D721Med (cell line): ENCODE measurements at regions not wholly inside any gene's neighbourhood (a gene's known extent, or its start where the extent isn't known, plus 50 kb on each side); places are given as distances from the start of the nearest gene placed in this dataset.
A peak's percentile ranks its signal among the peaks of the same experiment; 100 is the strongest.
"Not testable (repeated sequence)": the region's sequence is repeated elsewhere in the genome, so short reads cannot be mapped to it uniquely, and the experiment has no call there.

Experiments
- DNase-seq: peaks from one replicate; pipeline ENCODE4 v3.0.0; 2011; ENCODE audit warnings: low spot score; ENCODE audit not compliant: insufficient read length
- FAIRE-seq: peaks from 2 replicates; lab custom pipeline; 2011; peaks lifted over from hg19 to GRCh38; lab: Jason Lieb, UNC
- TF ChIP-seq, protein P1 (sequence below): IDR thresholded peaks from 2 replicates; pipeline ENCODE4 v1.5.1; 2012; ENCODE audit warnings: mild to moderate bottlenecking, control low read depth; ENCODE audit not compliant: insufficient read depth; ENCODE audit errors: missing control alignments

- DNase-seq: no peak
- TF ChIP-seq, protein P1, sequence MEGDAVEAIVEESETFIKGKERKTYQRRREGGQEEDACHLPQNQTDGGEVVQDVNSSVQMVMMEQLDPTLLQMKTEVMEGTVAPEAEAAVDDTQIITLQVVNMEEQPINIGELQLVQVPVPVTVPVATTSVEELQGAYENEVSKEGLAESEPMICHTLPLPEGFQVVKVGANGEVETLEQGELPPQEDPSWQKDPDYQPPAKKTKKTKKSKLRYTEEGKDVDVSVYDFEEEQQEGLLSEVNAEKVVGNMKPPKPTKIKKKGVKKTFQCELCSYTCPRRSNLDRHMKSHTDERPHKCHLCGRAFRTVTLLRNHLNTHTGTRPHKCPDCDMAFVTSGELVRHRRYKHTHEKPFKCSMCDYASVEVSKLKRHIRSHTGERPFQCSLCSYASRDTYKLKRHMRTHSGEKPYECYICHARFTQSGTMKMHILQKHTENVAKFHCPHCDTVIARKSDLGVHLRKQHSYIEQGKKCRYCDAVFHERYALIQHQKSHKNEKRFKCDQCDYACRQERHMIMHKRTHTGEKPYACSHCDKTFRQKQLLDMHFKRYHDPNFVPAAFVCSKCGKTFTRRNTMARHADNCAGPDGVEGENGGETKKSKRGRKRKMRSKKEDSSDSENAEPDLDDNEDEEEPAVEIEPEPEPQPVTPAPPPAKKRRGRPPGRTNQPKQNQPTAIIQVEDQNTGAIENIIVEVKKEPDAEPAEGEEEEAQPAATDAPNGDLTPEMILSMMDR: peak; percentile 10
- FAIRE-seq: no peak
Observed at GRCh38 chr10:62492012-62492869, 118.1 kb downstream of the ZNF365 start.

DNA sequence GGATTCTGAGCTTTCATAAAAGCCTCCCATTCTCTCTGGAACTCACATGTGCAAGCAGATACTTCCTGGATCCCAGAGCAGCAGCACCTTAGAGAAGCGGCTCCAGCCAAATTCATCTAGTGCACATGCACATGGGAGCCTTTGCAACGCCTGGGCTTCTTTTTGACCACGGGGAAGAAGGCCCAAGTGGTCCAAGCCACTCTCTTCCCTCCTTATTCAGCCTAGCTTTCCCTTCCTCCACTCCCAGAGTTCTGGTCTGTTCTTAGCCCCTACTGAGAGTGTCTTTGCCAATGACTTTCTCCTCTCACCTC is 118.7 kb downstream of the ZNF365 start:
- FAIRE-seq: no peak
- no peak for DNase-seq
- TF ChIP-seq, protein P1: no peak

- DNase-seq (no peak), FAIRE-seq (no peak)
- TF ChIP-seq, protein P1: no peak
Observed at GRCh38 chr10:62496925-62497324, 122.8 kb downstream of the ZNF365 start.

DNA sequence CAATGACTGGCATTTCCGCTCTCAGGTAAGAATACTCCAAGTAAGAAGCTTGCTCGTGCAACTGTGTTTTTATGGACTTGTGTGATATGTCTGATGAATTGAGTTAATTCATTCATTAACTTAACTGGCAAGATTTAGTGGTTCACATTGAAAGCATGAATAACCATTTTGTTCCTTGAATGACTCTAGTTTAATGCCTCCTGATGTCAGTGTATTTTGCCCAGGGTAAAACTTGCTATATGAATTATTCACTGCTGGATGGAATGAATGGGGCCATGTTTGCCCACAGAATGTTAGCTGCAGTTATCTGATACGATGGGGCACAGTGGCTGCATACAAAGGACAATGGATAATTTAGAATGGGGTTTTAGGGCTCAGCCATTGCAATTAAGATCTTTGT is 124.1 kb downstream of the ZNF365 start:
- no peak for DNase-seq
- TF ChIP-seq, protein P1: no peak
- no peak for FAIRE-seq

DNA sequence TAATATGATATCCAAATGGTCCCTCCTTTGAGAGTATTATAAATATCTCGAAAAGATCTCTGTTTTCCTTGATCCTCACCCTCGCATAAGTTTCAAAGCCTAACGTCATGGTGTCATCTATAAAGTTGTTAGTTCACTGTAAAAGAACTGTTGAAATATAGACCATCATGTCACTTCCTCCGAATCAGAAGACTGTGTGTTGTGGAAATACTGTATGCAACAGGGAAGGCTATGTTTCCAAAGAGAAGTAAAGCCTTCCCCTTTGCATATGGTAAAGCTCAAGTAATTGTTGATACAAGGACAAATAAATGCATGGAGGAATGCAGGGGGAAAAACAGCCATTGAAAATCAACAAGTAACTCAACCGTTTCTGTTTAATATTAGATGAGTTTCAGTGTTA is 125.9 kb downstream of the ZNF365 start:
- FAIRE-seq, DNase-seq: not testable (repeated sequence)

GRCh38 chr10:62501547-62501946 is 127.4 kb downstream of the ZNF365 start:
- TF ChIP-seq, protein P1: no peak
- FAIRE-seq: no peak
- no peak for DNase-seq

DNA sequence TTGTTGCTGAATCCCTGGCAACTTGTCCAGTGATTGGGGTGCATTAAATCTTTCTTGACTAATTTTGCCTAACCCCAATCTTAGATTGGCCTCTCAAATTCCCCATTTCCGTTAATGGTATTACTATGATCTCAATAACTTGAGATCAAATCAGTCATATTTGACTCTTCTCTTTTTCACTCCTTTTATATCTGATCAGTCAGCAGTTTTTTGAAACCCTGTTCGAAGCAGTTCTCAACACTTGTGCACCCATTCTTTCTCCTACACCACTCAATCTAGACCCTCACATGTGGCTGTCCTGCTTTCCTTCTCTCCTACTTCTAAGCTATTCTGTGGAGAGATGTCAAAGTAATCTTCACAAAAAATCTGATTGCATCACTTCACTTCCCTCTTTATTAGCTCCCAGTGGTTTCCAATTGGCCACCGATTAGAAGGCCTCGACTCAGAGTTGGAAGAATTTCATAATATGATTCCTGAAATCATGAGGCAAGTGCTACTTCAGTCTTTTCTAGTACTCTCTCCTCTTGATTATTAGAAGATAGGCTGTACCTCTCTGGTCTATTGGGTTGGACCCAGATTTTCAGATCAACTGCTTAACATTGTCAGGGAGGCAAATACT is 128.9 kb downstream of the ZNF365 start:
- no peak for DNase-seq
- TF ChIP-seq, protein P1: no peak
- no peak for FAIRE-seq
